PFSK-1 (cell line): ENCODE measurements at regions not wholly inside any gene's neighbourhood (a gene's known extent, or its start where the extent isn't known, plus 50 kb on each side); places are given as distances from the start of the nearest gene placed in this dataset.

Experiments
- POLR2AphosphoS5 ChIP-seq: IDR thresholded peaks from 2 replicates; pipeline ENCODE4 v1.6.1; 2012; ENCODE audit warnings: low read depth, mild to moderate bottlenecking, control low read depth, low read length, moderate library complexity
- TAF1 ChIP-seq: IDR thresholded peaks from 2 replicates; pipeline ENCODE4 v1.6.1; 2012; ENCODE audit warnings: low read length, control low read depth, borderline replicate concordance; ENCODE audit not compliant: insufficient read depth

DNA sequence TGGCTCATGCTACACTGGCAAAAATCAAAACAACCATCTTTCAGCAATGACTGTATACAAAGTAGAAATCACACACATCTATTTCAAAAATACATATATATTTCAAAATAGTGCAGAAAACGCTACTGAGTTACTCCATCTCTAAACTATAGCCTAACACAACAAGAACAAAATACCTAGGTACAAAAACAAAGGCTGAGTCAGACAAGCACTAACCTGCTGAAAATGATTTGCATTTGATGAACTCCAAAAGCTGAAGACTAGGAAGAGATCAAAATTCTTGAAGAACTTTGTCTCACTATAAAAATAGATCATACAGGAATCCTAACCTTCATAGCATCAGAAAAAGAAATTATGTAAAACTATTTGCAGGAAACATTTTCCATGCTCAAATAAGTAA, 381.6 kb downstream of the EFNB2 start:
- TF ChIP-seq POLR2AphosphoS5: no peak
- TF ChIP-seq TAF1: no peak
